ENCODE measurements at regions not wholly inside any gene's neighbourhood (a gene's known extent, or its start where the extent isn't known, plus 50 kb on each side); places are given as distances from the start of the nearest gene placed in this dataset.

- no peaks in the 10 kb centered on the region for H3K4me1 Mint-ChIP-seq
- no peak for DNase-seq
These were observed 54.9 kb upstream of the TAB3 start for GRCh38 chrX:30943984-30944383.

GRCh38 chrX:30941898-30942297, 52.8 kb upstream of the TAB3 start:
- 88% methylated on average over 1 of the region's 1 CpG; no CpG with 5 or more reads in 1 of the 2 experiments for WGBS, 2 experiments (ENCODE audit: insufficient coverage in 1 of 2, insufficient read length in 1 of 2)
- TF ChIP-seq, protein P1, sequence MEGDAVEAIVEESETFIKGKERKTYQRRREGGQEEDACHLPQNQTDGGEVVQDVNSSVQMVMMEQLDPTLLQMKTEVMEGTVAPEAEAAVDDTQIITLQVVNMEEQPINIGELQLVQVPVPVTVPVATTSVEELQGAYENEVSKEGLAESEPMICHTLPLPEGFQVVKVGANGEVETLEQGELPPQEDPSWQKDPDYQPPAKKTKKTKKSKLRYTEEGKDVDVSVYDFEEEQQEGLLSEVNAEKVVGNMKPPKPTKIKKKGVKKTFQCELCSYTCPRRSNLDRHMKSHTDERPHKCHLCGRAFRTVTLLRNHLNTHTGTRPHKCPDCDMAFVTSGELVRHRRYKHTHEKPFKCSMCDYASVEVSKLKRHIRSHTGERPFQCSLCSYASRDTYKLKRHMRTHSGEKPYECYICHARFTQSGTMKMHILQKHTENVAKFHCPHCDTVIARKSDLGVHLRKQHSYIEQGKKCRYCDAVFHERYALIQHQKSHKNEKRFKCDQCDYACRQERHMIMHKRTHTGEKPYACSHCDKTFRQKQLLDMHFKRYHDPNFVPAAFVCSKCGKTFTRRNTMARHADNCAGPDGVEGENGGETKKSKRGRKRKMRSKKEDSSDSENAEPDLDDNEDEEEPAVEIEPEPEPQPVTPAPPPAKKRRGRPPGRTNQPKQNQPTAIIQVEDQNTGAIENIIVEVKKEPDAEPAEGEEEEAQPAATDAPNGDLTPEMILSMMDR (conservative IDR thresholded peaks at IDR 0.05), result no peak
- Mint-ChIP-seq H3K4me3 (no peak overlapping the region), H3K27me3 (ENCODE audit: insufficient read depth) (no peaks in the 10 kb centered on the region), H3K4me1 (no peaks in the 10 kb centered on the region), H3K36me3 (ENCODE audit: low read depth) (no peaks in the 10 kb centered on the region), H3K9me3 (peaks cover 50% of the 10 kb centered on the region), H3K27ac (no peak overlapping the region)
- Histone ChIP-seq H3K27ac (ENCODE audit: low read depth, low read length) (no peak overlapping the region), H3K9ac (ENCODE audit: extremely low read depth, low read length, poor library complexity, severe bottlenecking) (no peak overlapping the region), H3K27me3 (ENCODE audit: control insufficient read depth, insufficient read depth, low read length, poor library complexity, severe bottlenecking) (no peaks in the 10 kb centered on the region), H3K4me3 (ENCODE audit: low read length) (no peak overlapping the region), H3K4me1 (ENCODE audit: control insufficient read depth, insufficient read depth, low read length) (no peaks in the 10 kb centered on the region), H3K9me3 (ENCODE audit: control insufficient read depth, low read length) (no peaks in the 10 kb centered on the region), H3K36me3 (ENCODE audit: control insufficient read depth, insufficient read depth, low read length) (no peaks in the 10 kb centered on the region)
- no peak for DNase-seq

More at GRCh38 chrX:30943984-30944383, 54.9 kb upstream of the TAB3 start:
- Mint-ChIP-seq H3K27me3 (ENCODE audit: insufficient read depth) (no peaks in the 10 kb centered on the region), H3K4me3 (no peak overlapping the region), H3K27ac (no peak overlapping the region), H3K36me3 (ENCODE audit: low read depth) (no peaks in the 10 kb centered on the region), H3K9me3 (peaks cover 40% of the 10 kb centered on the region)
- Histone ChIP-seq H3K27me3 (ENCODE audit: control insufficient read depth, insufficient read depth, low read length, poor library complexity, severe bottlenecking) (no peaks in the 10 kb centered on the region), H3K9me3 (ENCODE audit: control insufficient read depth, low read length) (no peaks in the 10 kb centered on the region), H3K4me3 (ENCODE audit: low read length) (no peak overlapping the region), H3K27ac (ENCODE audit: low read depth, low read length) (no peak overlapping the region), H3K36me3 (ENCODE audit: control insufficient read depth, insufficient read depth, low read length) (no peaks in the 10 kb centered on the region), H3K4me1 (ENCODE audit: control insufficient read depth, insufficient read depth, low read length) (no peaks in the 10 kb centered on the region), H3K9ac (ENCODE audit: extremely low read depth, low read length, poor library complexity, severe bottlenecking) (no peak overlapping the region)
- TF ChIP-seq, protein P1 (conservative IDR thresholded peaks at IDR 0.05), result no peak

DNA sequence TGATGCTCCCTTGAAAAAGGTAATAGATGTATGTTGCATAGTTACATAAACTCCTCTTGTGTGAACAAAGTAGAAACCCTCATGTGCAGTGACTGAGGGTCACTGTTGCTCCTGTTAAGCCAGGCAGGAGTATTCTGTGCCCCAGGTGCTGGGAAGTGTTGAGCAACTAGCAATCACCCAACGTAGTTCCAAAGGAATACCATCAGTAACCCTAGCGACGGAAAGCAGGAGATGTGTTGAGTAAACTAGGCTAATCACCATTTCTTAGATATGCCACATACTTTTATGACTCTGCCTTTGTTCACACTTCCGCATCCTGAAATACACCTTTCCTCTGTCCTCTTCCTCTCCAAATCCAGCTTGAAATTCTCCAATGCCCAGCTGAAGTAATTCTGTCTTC, 50.9 kb upstream of the TAB3 start:
- no peaks in the 10 kb centered on the region for H3K4me1 ChIP-seq (ENCODE audit: control insufficient read depth, insufficient read depth, low read length)
- H3K27me3 ChIP-seq (ENCODE audit: control insufficient read depth, insufficient read depth, low read length, poor library complexity, severe bottlenecking), result no peaks in the 10 kb centered on the region
- 83 to 100% methylated on average over 1 to 3 of the region's 4 CpGs for WGBS, 2 experiments (ENCODE audit: insufficient coverage in 1 of 2, insufficient read length in 1 of 2)

More for the DNA sequence above, 50.9 kb upstream of the TAB3 start:
- Histone ChIP-seq H3K9ac (ENCODE audit: extremely low read depth, low read length, poor library complexity, severe bottlenecking) (no peak overlapping the region), H3K27ac (ENCODE audit: low read depth, low read length) (no peak overlapping the region), H3K36me3 (ENCODE audit: control insufficient read depth, insufficient read depth, low read length) (no peaks in the 10 kb centered on the region), H3K9me3 (ENCODE audit: control insufficient read depth, low read length) (no peaks in the 10 kb centered on the region), H3K4me3 (ENCODE audit: low read length) (no peak overlapping the region)
- H3K27ac Mint-ChIP-seq, result no peak overlapping the region
- no peak overlapping the region for H3K4me3 Mint-ChIP-seq
- H3K9me3 Mint-ChIP-seq, result peaks cover 56% of the 10 kb centered on the region
- H3K4me1 Mint-ChIP-seq, result no peaks in the 10 kb centered on the region
- no peaks in the 10 kb centered on the region for H3K36me3 Mint-ChIP-seq (ENCODE audit: low read depth)
- TF ChIP-seq, protein P1 (conservative IDR thresholded peaks at IDR 0.05), result no peak
- no peak for DNase-seq
- no peaks in the 10 kb centered on the region for H3K27me3 Mint-ChIP-seq (ENCODE audit: insufficient read depth)

Data from endodermal cell (in vitro differentiated cells).